B cell (primary cell): ENCODE measurements at regions not wholly inside any gene's neighbourhood (a gene's known extent, or its start where the extent isn't known, plus 50 kb on each side); places are given as distances from the start of the nearest gene placed in this dataset.

Source experiments
- ATAC-seq: fragments of 200-7000 bp; cut with Tn5 transposase; one replicate; pipeline ENCODE4 v1.10.0; 2021; ENCODE audit warnings: low read depth, mild to moderate bottlenecking, moderate number of reproducible peaks, moderate library complexity
- CTCF ChIA-PET: fragments of 350-600 bp; sonication (Branson Sonifier 250); formaldehyde crosslinking; loops from one replicate; lab custom pipeline; 2021; ENCODE audit warnings: antibody characterized with exemption, inconsistent platforms; lab: Charles Lee
- POLR2A ChIA-PET: fragments of 350-600 bp; sonication (Branson Sonifier 250); formaldehyde crosslinking; loops from one replicate; lab custom pipeline; 2021; ENCODE audit warnings: antibody characterized with exemption; lab: Charles Lee
- DNase-seq: peaks from one replicate; pipeline ENCODE4 v3.0.0; 2013
- H2AFZ ChIP-seq: 2 replicates; pipeline ENCODE4 v1.6.1; 2012; ENCODE audit warnings: mild to moderate bottlenecking, low read depth, low read length; ENCODE audit not compliant: insufficient read depth, poor library complexity, severe bottlenecking
- H3K27ac ChIP-seq, 2 donors: 1 replicate in 1 of 2; 2 replicates in 1 of 2; pipeline ENCODE4 v1.5.1; 2012 to 2013; ENCODE audit warnings: low read length in 2 of 2, mild to moderate bottlenecking in 2 of 2, moderate library complexity in 1 of 2
- H3K27me3 ChIP-seq, 4 experiments: fragments of 200-600 bp in 1 of 4; sonication (generic) in 1 of 4; replicated peaks in 1 of 4; 1 replicate in 2 of 4; 2 replicates in 2 of 4; pipeline versions ENCODE4 v1.6.1 to v1.7.0; 2013 to 2016; ENCODE audit warnings: low read length in 3 of 4, mild to moderate bottlenecking in 2 of 4, mixed read lengths in 1 of 4, moderate library complexity in 1 of 4; ENCODE audit not compliant: insufficient read depth in 4 of 4, control insufficient read depth in 3 of 4; ENCODE audit errors: control extremely low read depth in 1 of 4
- H3K36me3 ChIP-seq, 2 experiments: replicated peaks in 1 of 2; 1 replicate in 1 of 2; 2 replicates in 1 of 2; pipeline versions ENCODE4 v1.6.1 to v1.7.1; 2013; ENCODE audit warnings: low read length in 1 of 2; ENCODE audit not compliant: insufficient read depth in 2 of 2, control insufficient read depth in 1 of 2; ENCODE audit errors: control extremely low read depth in 1 of 2, extremely low read depth in 1 of 2
- H3K4me1 ChIP-seq, 2 donors: fragments of 200-600 bp in 1 of 2; sonication (generic) in 1 of 2; 1 replicate in 1 of 2; 2 replicates in 1 of 2; pipeline versions ENCODE4 v1.5.1 to v1.6.1; 2013 to 2017; ENCODE audit warnings: low read length in 2 of 2; ENCODE audit not compliant: control insufficient read depth in 2 of 2, insufficient read depth in 2 of 2
- H3K4me2 ChIP-seq: replicated peaks from 2 replicates; pipeline ENCODE3; 2012; ENCODE audit warnings: mild to moderate bottlenecking, low read depth, low read length; ENCODE audit not compliant: poor library complexity, severe bottlenecking
- H3K4me3 ChIP-seq, 5 experiments: fragments of 200-600 bp in 1 of 5; sonication (generic) in 1 of 5; 1 replicate in 3 of 5; 2 replicates in 2 of 5; pipeline versions ENCODE4 v1.5.1 to v1.7.0; 2011 to 2016; ENCODE audit warnings: low read length in 4 of 5, mild to moderate bottlenecking in 4 of 5, low read depth in 2 of 5, control low read depth in 1 of 5, moderate library complexity in 1 of 5; ENCODE audit not compliant: insufficient read depth in 1 of 5; ENCODE audit errors: control extremely low read depth in 1 of 5, extremely low read depth in 1 of 5
- H3K79me2 ChIP-seq: fragments of 200-600 bp; sonication (generic); one replicate; pipeline ENCODE4 v1.6.0; 2016; ENCODE audit warnings: low read length; ENCODE audit not compliant: control insufficient read depth, insufficient read depth
- H3K9ac ChIP-seq: fragments of 200-600 bp; sonication (generic); 2 replicates; pipeline ENCODE4 v1.6.1; 2017; ENCODE audit warnings: mild to moderate bottlenecking, low read length, moderate library complexity
- H3K9me3 ChIP-seq, 3 donors: one replicate each; pipeline versions ENCODE4 v1.6.1 to v1.7.1; 2013; ENCODE audit warnings: low read length in 2 of 3; ENCODE audit not compliant: control insufficient read depth in 2 of 3, insufficient read depth in 1 of 3; ENCODE audit errors: control extremely low read depth in 1 of 3
- H4K20me1 ChIP-seq: 2 replicates; pipeline ENCODE4 v1.6.0; 2012; ENCODE audit warnings: mild to moderate bottlenecking, low read length; ENCODE audit not compliant: insufficient read depth, control insufficient read depth, poor library complexity, severe bottlenecking
- H3K27ac Mint-ChIP-seq: one replicate; pipeline ENCODE4 v1.8.0; 2021; ENCODE audit warnings: mixed read lengths
- H3K27me3 Mint-ChIP-seq: one replicate; pipeline ENCODE4 v1.8.0; 2021; ENCODE audit warnings: mixed read lengths
- H3K4me1 Mint-ChIP-seq: one replicate; pipeline ENCODE4 v1.8.0; 2021; ENCODE audit warnings: mixed read lengths
- H3K4me3 Mint-ChIP-seq: one replicate; pipeline ENCODE4 v1.8.0; 2021; ENCODE audit warnings: mixed read lengths
- H3K9me3 Mint-ChIP-seq: one replicate; pipeline ENCODE4 v1.8.0; 2022; ENCODE audit warnings: mixed read lengths; ENCODE audit not compliant: insufficient read depth
- CTCF ChIP-seq: fragments of 200-600 bp; IDR thresholded peaks from one replicate; pipeline ENCODE4 v1.8.0; 2022; ENCODE audit warnings: antibody characterized with exemption, mild to moderate bottlenecking
- EZH2 ChIP-seq: IDR thresholded peaks from 2 replicates; pipeline ENCODE4 v1.6.1; 2012; ENCODE audit warnings: borderline replicate concordance, low read depth, mild to moderate bottlenecking, moderate library complexity, low read length; ENCODE audit not compliant: insufficient read depth, poor library complexity, severe bottlenecking
- WGBS: methylation state at CpG from one replicate; pipeline ENCODE4 v1.1.5; 2013; ENCODE audit warnings: missing lambda C conversion rate; ENCODE audit not compliant: insufficient coverage; 5-methylcytosine and 5-hydroxymethylcytosine counted together
- intact Hi-C: fragments of 100-400 bp; cut with micrococcal nuclease; formaldehyde crosslinking; loops from one replicate; pipeline ENCODE4 v1.10.0; 2022

GRCh38 chr3:61497463-61497862 lies 63.9 kb upstream of the PTPRG start:
- Histone ChIP-seq H3K4me3 (no peak overlapping the region), H3K27ac (no peak overlapping the region), H3K79me2 (no peaks in the 10 kb centered on the region), H3K4me1 (no peaks in the 10 kb centered on the region), H4K20me1 (no peaks in the 10 kb centered on the region), H3K9ac (no peak overlapping the region), H2AFZ (no peak overlapping the region), H3K36me3 (no peaks in the 10 kb centered on the region), H3K4me2 (no peak overlapping the region), H3K9me3 (no peaks in the 10 kb centered on the region), H3K27me3 (no peaks in the 10 kb centered on the region)
- Mint-ChIP-seq H3K4me3 (no peak overlapping the region), H3K27me3 (no peaks in the 10 kb centered on the region), H3K9me3 (peaks cover 9% of the 10 kb centered on the region), H3K27ac (no peak overlapping the region), H3K4me1 (no peaks in the 10 kb centered on the region)
- intact Hi-C loops, result no loop called here
- ChIA-PET POLR2A (no interaction called here), CTCF (no interaction called here)
- TF ChIP-seq CTCF (no peak), EZH2 (no peak)
- ATAC-seq (no peak), DNase-seq (no peak)
- WGBS, result no CpG with 5 or more reads among the region's 2 CpGs

- Histone ChIP-seq H3K9ac (no peak overlapping the region), H3K36me3 (no peaks in the 10 kb centered on the region), H3K9me3 (peaks cover 0 to 12% (median 0%) of the 10 kb centered on the region in 3 donors), H3K27ac (no peak overlapping the region), H3K4me2 (no peak overlapping the region), H3K4me3 (no peak overlapping the region), H3K27me3 (no peaks in the 10 kb centered on the region), H2AFZ (no peak overlapping the region), H3K4me1 (no peaks in the 10 kb centered on the region), H3K79me2 (no peaks in the 10 kb centered on the region), H4K20me1 (no peaks in the 10 kb centered on the region)
- CTCF ChIA-PET, result no interaction called here
- peaks cover 4% of the 10 kb centered on the region for H3K9me3 Mint-ChIP-seq
- H3K4me3 Mint-ChIP-seq, result no peak overlapping the region
- intact Hi-C loops, result no loop called here
- 93% methylated on average over 3 of the region's 5 CpGs for WGBS
- ATAC-seq (no peak), DNase-seq (no peak)
- TF ChIP-seq CTCF (no peak), EZH2 (no peak)
- POLR2A ChIA-PET, result no interaction called here
- peaks cover 5% of the 10 kb centered on the region for H3K27me3 Mint-ChIP-seq
- no peaks in the 10 kb centered on the region for H3K4me1 Mint-ChIP-seq
- no peak overlapping the region for H3K27ac Mint-ChIP-seq
These were observed 56.2 kb upstream of the PTPRG start for GRCh38 chr3:61505197-61505596.
